Upper lobe of right lung (tissue), 1 donor: ENCODE measurements at regions not wholly inside any gene's neighbourhood (a gene's known extent, or its start where the extent isn't known, plus 50 kb on each side); places are given as distances from the start of the nearest gene placed in this dataset.

ENCODE experiments used
- ATAC-seq: fragments of 200-7000 bp; cut with Tn5 transposase; one replicate; pipeline ENCODE4 v1.9.1; 2020; ENCODE audit warnings: mild to moderate bottlenecking, moderate library complexity
- DNase-seq: peaks from one replicate; pipeline ENCODE4 v3.0.0-alpha.2; 2020
- H3K27ac ChIP-seq: fragments of 200-600 bp; one replicate; pipeline ENCODE4 v1.8.0; 2022
- H3K27me3 ChIP-seq: fragments of 200-600 bp; one replicate; pipeline ENCODE4 v1.8.0; 2022; ENCODE audit warnings: mild to moderate bottlenecking
- H3K36me3 ChIP-seq: fragments of 200-600 bp; one replicate; pipeline ENCODE4 v1.8.0; 2022
- H3K4me1 ChIP-seq: fragments of 200-600 bp; one replicate; pipeline ENCODE4 v1.8.0; 2022
- H3K4me3 ChIP-seq: fragments of 200-600 bp; one replicate; pipeline ENCODE4 v1.8.0; 2022; ENCODE audit warnings: mild to moderate bottlenecking
- H3K9me3 ChIP-seq: fragments of 200-600 bp; one replicate; pipeline ENCODE4 v1.8.0; 2022
- CTCF ChIP-seq: fragments of 200-600 bp; IDR thresholded peaks from one replicate; pipeline ENCODE4 v1.8.0; 2022; ENCODE audit warnings: antibody characterized with exemption
- intact Hi-C: fragments of 100-400 bp; cut with DNase I; formaldehyde crosslinking; loops from one replicate; pipeline ENCODE4 v1.11.0; 2022
- donor health status: DM: no; HTN: yes; CAD: no; lungs with severe emphysema.

DNA sequence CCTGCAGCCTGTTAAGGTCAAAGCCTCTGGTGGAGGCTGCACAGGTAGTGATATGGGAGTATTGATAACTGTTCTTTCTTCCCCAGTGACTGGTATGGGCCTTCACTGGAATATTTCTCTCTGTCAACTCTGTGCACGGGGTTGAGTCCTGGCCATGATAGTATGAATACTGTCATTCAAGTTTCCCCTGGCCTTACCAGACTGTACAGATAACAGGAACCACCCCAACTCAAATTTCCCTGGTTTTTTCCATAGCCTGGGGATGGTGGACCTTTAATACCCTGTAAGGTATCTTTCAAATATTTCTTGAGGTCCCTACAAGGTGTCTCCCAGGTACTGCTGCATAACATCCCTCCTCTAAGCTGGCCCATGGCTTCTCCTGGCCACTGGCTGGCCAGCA is 51.4 kb upstream of the TNFAIP3 start:
- Histone ChIP-seq H3K4me1 (peaks cover 21% of the 10 kb centered on the region), H3K9me3 (no peaks in the 10 kb centered on the region), H3K27ac (no peak overlapping the region), H3K27me3 (no peaks in the 10 kb centered on the region), H3K4me3 (no peak overlapping the region), H3K36me3 (no peaks in the 10 kb centered on the region)
- ATAC-seq (no peak), DNase-seq (no peak)
- TF ChIP-seq CTCF, result no peak
- intact Hi-C loops, result no loop called here

DNA sequence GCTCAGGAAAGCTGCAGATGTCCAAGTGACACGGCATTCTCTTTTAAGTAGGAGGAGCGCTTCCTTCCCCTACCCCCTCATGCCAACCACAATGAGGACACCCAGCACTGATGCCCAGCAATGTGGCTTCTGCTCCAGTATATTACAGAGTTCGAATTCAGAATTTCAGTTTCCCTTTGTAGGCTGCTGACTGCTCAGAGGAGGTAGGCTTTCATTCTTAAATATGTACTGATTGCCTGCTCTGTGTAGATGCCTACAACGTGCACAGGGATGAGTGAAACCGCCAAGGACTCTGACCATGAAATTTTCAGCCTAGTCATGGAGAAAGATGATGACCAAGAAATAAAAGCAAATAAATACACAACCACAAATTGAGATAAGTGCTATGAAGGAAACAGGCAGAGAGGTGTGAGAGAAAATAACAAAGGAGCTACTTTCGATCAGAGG is 50.9 kb upstream of the TNFAIP3 start:
- ATAC-seq (peak; percentile 76), DNase-seq (no peak)
- Histone ChIP-seq H3K4me3 (no peak overlapping the region), H3K4me1 (peaks cover 24% of the 10 kb centered on the region), H3K27ac (no peak overlapping the region), H3K36me3 (no peaks in the 10 kb centered on the region), H3K27me3 (no peaks in the 10 kb centered on the region), H3K9me3 (no peaks in the 10 kb centered on the region)
- no peak for TF ChIP-seq CTCF
- intact Hi-C loops, result no loop called here

- H3K36me3 ChIP-seq, result no peaks in the 10 kb centered on the region
- ATAC-seq (no peak), DNase-seq (no peak)
- intact Hi-C loops, result no loop called here
- no peak overlapping the region for H3K27ac ChIP-seq
- H3K4me3 ChIP-seq, result no peak overlapping the region
- no peaks in the 10 kb centered on the region for H3K27me3 ChIP-seq
- H3K9me3 ChIP-seq, result no peaks in the 10 kb centered on the region
- peaks cover 26% of the 10 kb centered on the region for H3K4me1 ChIP-seq
- no peak for TF ChIP-seq CTCF
These were observed 50.1 kb upstream of the TNFAIP3 start for GRCh38 chr6:137816688-137817618.
